ENCODE measurements at regions not wholly inside any gene's neighbourhood (a gene's known extent, or its start where the extent isn't known, plus 50 kb on each side); places are given as distances from the start of the nearest gene placed in this dataset.

DNA sequence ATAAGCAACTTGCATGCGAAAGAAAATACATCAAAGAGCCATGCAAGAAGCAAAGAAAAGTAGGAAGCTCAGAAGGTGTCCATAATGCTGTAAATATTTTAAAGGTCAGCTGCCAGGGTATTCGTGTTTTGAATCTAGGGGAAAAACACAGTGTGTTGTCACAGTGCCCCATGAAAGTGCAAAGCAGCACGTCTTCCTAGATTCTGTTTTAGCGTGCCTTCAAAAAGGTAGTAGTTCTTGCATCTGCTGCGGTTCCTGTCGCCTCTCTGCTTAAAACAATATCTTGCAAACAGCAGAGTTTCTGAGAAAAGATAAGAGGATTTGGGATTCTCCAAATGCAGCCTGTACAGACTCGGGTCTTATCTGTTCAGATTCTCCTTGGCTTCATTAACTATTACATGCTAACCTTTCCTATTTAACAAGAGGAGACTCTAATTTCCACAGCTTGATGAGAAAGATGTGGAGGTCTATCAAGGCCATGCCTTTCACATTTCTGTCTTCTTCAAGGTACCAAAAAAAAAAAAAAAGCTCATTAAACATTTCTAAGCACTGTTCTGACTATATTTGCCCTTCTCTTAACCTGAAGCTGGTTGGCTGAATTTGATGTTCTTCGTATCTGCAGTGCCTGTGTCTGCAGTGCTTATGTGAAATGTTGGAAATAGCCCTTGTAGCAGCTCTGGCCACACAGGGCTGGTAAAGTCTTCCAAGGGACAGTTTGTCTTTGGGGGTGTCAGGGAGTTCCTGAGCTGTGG lies 297.5 kb downstream of the ADGB start:
- no peak for TF ChIP-seq POLR2A (IDR thresholded peaks at IDR 0.05)
- TF ChIP-seq, protein P1, sequence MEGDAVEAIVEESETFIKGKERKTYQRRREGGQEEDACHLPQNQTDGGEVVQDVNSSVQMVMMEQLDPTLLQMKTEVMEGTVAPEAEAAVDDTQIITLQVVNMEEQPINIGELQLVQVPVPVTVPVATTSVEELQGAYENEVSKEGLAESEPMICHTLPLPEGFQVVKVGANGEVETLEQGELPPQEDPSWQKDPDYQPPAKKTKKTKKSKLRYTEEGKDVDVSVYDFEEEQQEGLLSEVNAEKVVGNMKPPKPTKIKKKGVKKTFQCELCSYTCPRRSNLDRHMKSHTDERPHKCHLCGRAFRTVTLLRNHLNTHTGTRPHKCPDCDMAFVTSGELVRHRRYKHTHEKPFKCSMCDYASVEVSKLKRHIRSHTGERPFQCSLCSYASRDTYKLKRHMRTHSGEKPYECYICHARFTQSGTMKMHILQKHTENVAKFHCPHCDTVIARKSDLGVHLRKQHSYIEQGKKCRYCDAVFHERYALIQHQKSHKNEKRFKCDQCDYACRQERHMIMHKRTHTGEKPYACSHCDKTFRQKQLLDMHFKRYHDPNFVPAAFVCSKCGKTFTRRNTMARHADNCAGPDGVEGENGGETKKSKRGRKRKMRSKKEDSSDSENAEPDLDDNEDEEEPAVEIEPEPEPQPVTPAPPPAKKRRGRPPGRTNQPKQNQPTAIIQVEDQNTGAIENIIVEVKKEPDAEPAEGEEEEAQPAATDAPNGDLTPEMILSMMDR (IDR thresholded peaks at IDR 0.05) = no peak
- TF ChIP-seq EP300 (IDR thresholded peaks at IDR 0.05) = no peak
